HPDE6-E6E7 (cell line): ENCODE measurements at regions not wholly inside any gene's neighbourhood (a gene's known extent, or its start where the extent isn't known, plus 50 kb on each side); places are given as distances from the start of the nearest gene placed in this dataset.
"Not testable (repeated sequence)": the region's sequence is repeated elsewhere in the genome, so short reads cannot be mapped to it uniquely, and the experiment has no call there.

Source experiments
- DNase-seq: peaks from one replicate; pipeline ENCODE4 v3.0.0; 2011; ENCODE audit warnings: missing footprints; ENCODE audit errors: extremely low spot score

DNA sequence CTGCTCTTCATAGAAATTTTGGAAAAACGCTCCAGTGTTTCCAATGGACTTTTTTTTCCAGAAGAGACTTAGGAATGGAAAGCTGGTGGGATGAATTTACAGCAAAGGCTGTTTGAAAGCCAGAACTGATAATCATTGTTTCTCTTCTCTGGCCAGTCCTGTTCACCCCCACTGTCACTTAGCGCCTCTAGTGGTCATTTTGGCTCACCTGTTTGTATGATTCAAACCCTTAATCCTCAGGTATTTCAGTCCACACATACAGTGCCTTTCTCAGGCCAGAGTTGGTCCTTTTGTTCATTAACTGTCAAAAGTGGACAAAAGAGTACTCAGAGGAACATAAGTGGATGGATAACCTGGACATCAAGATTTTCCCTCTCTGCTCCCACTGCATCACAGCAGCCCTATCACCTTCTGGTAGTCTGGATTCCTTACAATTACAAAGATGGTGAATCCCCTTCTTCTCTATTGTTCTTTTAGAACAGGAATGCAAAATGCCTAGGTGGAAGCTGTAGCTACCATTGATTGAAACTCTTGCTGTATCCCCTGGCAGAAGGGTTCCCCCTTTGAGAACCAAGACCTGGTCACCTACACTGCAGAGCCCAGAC is 177.6 kb upstream of the OLFM3 start:
- DNase-seq, result no peak

DNA sequence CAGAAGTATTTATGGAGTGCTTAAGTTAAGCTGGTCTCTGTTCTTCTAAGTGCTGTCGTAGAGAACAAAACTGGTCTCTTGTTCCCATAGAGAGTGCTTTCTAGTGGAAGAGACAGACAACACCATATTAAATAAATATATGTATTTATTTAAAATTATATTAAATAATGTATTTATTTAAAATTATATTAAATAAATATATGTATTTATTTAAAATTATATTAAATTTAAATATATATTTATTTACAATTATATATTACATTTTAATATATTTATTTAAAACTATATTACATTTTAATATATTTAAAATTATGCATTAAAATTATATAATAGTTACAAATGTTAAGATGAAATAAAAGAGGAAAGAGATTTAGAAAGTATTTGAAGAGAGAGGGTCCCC is 175.5 kb upstream of the OLFM3 start:
- DNase-seq, result no peak

DNA sequence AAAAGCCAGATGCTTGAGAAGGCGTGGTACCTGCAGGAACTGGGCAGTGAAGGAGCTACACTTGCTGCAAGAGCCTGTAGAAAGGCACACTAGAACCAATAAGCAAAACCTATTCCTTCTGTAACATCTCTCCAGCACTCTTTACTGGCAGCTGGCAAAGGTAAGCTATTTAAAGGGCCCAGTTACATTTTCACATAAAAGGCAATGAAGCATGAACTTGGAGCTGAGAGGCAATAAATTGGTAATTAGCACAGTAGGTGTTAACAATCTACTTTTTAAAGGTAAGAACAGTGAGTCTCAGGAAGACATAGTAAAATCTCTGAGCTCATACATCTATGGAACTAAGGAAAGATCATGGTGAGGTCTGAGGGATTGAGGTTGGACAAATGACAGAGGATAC is 167.1 kb upstream of the OLFM3 start:
- no peak for DNase-seq

DNA sequence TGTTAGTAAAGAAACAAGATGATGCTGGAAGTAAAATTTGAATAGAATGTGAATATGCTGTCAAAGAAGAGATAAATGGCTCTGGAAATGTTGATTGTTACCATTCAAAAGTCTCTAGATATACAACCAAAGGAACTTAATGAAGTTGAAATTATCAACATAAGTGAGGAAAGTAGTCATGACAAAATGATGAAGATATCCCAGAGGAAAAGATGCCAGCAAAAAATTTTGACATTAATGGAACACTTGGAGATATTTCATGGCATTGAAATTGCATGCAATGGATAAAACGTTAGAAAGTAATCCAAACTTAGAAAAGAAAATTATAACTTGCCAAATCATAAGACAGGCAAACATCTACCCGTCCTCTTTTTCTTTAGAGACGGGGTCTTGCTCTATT is 154.5 kb upstream of the OLFM3 start:
- no peak for DNase-seq

DNA sequence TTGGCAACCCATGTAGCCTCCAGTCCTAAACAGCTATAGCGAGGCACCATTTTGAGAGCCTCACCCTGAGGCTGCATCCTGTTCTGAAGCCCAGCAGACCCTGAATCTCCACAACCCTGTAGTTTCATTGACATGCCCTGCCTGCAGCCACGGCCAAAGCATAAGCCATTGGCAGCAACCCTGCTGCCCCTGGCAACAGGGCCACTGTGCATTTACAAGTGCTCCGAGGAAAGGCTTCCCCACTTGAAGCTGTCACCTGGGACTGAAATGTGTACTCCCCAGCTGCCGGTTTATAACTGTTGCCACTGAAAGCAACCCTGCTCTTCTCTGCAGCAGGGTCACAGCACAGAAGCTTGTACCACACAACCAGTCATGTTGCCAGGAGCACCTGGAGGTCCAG is 124.2 kb upstream of the OLFM3 start:
- DNase-seq, result no peak

DNA sequence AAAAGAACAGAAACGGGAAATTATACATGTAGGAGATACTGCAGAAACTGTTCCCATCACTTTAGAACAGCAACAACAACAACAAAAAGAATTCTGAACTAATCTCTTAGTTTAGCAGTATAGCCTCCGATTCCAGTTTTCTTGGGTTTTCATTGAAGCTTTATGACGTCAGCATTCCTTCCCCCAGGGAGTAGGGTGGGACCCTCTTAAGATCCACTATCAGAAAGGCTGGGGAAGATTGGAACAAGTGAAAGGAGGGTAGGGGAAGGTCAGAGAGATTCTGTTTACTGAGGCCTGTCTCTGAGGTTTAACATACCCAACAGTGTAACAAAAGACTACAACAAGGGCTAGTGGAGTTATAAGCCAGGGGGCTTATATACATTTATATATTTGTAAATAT is 121.4 kb upstream of the OLFM3 start:
- no peak for DNase-seq

DNA sequence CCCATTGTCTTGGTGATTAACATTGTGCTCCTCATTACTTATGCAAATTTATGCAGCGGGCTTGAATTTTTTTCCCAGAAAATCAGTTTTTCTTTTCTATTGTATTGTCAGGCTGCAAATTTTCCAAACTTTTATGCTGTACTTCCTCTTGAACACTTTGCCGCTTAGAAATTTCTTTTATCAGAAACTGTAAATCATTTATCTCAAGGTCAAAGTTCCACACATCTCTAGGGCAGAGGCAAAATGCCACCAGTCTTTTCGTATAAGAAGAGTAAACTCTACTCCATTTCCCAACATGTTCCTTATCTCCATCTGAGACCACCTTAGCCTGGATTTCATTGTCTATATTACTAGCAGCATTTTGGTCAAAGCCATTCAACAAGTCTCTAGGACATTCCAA is 113.9 kb upstream of the OLFM3 start:
- DNase-seq, result no peak

DNA sequence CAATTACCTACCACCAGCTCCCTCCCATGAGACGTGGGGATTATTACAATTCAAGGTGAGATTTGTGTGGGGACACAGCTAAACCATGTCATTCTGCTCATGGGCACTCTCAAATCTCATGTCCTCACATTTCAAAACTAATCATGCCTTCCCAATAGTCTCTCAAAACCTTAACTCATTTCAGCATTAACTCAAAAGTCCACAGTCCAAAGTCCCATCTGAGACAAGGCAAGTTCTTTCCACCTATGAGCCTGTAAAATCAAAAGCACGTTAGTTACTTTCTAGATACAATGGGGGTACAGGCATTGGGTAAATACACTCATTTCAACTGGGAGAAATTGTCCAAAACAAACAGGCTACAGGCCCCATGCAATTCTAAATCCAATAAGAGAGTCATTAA is 112.8 kb upstream of the OLFM3 start:
- not testable (repeated sequence) for DNase-seq

DNA sequence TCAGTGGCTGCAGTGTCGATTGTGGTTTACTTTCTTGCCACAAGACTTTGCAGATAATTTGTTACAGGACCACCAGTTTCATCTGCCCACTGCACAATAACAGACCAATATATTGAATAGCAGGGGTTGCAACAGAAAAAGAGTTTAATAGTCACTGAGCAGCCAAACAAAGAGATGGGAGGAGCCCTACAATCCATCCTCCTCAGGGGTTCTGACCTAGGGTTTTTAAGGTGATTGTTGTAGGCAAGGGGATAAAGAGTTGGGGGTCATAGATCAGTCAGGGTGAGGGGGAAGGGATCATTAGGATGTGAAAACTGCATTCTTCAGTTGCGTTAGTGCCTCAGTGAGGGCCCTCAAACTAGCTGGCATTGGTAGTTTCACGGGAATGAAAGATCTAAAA is 110.7 kb upstream of the OLFM3 start:
- DNase-seq, result no peak

DNA sequence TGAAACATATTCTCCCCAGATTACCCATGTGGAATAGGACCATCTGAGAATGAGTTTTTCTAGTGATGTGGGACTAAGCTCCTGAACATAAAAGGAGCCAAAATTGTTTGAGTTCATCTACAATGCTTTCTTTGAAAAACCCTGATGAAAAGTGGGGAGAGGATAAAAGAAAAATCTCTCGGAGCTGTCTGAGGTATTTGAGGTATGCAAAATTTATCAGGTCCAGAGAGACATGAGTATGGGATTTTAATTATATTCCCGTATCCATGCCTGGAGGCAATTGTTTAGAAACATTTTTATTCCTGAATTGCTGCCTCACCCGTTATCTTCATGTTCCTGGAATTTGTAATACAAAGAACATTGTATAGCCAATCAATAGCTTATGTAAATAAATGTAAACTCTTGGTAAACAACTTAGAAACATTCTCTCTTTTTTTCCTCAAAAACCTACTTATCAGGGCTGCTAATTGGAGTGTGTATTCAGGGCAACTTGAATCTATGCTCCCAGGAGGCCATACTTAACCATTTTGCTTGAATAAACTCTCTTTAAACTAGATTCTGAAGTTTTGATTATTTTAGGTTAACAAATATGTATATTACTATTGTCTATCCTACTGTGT is 109.3 kb upstream of the OLFM3 start:
- DNase-seq, result no peak

DNA sequence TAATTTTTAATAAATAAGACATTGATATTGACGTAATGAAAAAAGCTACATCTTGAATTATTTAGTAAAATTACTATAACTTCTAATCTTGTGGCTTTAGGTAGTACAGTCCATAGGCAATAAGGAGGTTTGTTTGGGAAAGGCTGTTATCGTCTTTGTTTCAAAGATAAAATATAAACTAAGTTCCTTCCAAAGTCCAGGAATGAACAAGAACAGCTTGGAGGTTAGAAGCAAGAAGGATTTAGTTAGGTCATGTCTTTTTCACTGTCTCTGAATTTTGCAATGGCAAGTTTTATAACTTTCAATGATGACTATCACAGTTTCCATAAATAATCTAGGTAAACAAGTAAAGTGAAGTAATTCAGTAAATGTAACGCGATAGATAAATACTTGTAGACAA is 106.9 kb upstream of the OLFM3 start:
- no peak for DNase-seq

DNA sequence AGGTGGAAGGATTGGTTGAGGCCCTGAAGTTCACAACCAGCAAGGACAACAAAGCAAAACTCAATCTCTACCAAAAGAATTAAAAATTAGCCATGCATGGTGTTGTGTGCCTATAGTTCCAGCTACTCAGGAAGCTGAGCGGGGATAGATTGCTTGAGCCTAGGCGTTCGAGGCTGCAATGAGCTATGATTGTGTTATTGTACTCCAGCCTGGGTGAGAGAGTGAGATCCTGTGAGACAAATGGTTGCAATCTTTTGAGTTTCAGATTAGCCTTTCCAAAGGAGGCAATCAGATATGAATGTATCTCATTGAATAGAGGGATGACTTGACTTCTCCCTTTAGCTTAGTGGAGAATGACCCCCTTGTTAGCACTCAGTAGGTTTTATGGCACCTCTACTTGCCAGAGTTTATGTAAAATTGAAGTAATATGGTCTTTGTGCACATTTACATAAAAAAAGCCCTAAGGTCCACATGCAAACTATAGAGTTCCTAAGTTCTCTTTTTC is 105.6 kb upstream of the OLFM3 start:
- no peak for DNase-seq

DNA sequence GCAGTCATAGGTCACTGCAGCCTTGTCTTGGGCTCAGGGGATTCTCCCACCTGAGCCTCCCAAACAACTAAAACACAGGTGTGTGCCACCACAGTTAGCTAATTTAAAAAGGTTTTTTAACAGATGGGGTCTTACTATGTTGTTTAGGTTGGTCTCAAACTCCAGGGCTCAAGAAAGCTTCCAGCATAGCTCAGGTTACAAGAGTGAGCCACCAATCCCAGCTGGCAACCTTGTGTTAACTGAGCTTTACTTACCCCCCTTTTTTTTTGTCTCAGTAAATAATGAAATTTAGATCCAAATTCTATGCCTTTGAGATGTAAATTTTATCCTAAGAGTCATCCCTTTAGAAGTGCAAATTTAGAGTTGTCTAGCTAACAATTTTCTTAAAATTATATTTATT is 103.9 kb upstream of the OLFM3 start:
- no peak for DNase-seq

DNA sequence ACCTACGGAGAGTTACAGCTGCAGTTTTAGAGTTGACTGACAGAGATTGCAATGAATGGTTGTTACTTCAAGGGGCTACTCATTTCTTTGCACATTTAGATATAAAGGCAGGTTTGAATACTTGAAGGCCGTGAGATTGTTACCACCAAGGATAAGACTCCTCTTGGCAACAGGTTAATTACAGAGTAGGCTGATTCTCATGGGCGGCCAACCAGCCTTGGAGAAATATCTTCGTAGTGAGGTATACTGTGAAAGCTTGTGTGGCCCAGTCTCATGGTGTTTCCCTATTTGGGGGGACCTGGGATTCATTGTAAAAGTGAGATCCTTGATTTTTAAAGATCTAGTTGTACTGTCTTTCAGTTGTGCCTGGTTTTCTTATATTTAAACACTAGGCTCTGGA is 103.2 kb upstream of the OLFM3 start:
- no peak for DNase-seq

DNA sequence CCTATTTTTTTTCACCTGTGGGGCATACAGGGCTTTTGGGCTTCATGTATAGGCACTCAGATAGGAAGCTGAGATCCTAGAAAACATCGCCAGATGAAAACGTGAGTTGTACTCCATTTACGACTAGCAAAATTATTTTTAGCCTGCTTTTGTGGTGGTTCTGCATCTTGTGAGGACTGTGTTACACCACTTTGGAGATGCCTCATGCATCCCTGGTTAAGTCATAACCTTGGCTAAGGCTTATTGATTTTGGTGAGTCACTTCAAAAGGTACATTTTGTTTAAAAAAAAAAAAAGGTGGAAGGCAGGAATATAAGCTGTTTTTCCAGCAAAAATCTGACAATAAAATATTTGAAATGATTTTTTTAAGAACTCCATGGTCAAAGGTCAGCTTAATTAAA is 101.8 kb upstream of the OLFM3 start:
- no peak for DNase-seq

DNA sequence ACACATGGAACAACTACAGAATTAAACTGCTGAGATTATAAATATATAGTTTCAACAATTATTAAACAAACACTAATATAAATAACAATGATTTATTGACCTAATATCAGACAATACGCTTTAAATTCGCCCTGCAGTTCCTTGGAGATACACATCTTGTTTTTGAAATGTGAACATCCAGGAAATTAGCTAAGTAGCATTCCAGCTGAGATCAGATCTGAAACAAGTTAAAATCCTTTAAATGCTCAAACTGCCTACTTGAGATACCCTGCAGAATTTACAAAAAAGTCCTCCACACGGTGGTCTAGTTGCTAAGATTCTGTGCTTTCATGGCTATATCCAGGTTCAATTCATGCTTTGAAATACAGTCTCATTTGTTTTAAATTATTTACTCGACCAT is 101.4 kb upstream of the OLFM3 start:
- DNase-seq, result no peak

DNA sequence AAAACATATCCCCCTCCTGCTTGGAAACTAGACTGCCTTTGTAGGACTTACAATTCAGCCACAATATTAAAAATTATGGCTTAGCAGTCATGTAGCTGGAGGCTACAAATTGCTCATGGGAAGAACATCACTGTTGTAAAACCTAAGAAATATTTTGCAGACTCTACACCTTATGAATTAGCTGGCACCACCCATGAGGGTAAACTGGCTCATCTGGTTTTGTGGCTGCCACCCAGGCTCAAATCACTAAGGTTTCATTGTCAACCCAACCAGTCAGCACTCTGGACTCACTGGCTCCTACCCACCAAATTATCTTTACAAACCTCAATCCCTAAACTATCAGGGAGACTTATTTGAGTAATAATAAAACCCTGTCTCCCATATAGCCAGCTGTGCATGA is 100.7 kb upstream of the OLFM3 start:
- DNase-seq, result peak; percentile 11

DNA sequence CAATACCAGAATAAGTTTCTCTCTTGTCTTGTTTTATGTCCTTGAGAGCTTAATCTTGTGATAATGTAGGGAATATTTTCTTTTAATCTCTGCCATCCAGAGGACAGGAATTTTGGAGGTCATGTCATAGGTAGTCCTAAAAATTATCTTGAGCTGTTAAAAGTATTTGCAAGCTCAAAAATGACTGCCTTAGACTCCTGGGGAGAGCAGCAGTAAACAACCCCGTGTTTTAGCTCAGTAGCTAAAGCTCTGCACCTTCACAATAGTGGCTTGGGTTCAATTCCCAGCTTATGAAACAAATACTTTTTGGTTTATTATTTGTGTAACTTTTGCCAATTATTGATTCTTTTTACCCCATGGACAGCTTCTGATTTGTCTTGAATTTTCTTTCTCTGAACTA is 99.4 kb upstream of the OLFM3 start:
- no peak for DNase-seq

DNA sequence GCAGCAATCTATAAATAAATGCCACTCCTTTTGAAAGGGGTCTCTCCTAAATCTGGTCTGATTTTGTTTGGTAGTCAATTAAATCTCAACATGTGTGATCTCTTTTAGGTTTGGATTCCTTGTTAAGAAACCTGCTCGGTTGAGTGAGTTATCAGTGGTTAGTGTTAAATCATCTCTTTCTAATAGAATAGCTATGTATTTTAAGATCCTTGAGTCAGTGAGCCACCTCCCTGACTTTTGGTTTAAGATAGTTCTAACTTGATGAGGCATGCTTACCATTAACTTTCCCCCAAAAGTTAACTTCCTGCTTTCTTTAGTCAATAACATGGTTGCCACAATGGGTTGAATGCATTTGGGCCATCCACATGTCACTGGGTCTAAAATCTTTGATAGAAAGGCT is 93.1 kb upstream of the OLFM3 start:
- DNase-seq, result no peak

DNA sequence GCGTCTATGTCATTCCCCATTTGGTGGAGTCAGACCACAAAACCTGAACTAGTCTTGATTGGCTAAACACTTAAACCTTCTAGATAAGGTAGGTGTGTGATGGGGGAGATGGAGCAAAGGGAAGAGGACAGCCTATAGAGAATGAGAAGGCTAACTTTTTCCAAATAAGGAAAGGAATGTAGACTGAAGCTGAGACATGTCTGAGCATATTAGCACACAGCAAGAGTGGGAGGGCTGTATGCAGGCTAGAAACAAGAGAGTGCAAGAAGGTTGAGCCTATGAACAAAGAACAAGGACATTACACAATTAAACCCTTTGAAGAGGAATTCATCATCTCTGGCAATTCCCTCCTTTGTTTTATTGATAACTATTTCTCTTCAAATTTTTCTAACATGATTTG is 89.2 kb upstream of the OLFM3 start:
- no peak for DNase-seq

DNA sequence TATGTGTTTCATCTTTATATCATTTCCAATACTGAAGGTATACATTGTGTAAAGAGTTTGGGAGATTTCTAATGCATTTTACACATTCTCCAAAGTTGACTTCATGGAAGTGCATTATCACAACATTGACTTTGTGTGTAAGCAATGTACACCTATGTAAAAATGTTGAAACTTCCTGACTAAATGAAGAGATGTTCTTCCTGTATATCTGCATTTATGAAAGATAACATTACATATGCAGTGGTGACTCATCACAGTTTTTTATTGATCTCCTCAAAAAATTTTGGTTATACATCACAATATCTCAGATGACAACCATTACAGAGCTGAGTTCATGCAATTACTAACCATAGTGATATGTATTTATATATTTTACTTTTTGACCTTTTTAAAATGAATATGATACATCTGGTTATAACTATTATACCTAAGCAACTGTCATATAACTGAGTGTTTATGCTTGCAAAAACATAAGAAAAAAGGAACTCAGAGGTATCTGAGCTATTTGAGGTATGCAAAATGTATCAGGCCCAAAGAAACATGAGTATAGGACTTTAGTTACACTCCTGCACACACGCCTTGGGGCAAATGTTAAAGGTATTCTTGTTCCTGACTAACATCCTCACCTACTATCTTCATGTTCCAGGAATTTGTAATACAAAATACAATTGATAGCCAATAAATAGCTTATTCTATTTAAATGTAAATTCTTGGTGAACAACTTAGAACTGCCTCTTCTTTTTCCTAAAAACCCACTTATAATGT is 88.2 kb upstream of the OLFM3 start:
- no peak for DNase-seq

DNA sequence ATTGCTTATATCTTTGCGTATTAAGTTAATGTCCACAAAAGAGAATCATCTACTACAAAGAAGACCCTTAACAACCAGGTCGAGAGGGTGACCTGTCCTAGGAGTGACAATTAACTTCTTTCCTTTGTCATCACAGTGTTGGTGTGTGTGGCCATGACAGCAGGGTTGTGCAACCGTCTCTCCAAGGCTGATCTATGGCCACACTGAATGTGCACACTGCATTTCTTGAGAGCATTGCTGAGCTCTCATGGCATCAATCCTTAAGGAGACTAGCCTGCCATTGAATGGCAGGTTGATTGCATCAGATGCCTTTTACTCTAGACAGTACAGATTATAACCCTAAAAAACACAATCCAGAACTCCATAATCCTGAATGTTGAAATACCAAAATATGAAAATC is 86.5 kb upstream of the OLFM3 start:
- no peak for DNase-seq

DNA sequence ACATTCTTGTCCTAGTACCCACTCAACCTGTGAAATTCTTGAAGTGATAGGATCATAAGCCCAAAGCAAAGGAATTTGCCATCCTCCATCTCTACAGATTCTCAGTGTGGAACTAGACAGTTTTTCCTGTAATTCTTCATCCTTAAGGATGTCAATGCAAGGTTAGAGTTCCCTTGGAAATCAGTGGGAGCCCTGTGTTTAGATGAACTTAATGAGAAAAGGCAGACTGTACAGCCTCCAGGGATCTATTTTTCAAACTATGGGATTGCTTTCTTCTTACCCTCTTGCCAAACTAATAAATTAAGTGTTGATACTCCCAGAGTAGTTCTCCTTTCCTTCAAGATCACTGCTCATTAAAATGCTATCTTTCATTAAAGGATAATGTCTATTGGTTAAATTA is 78.1 kb upstream of the OLFM3 start:
- DNase-seq, result no peak
